HEK293 (cell line): ENCODE measurements at regions not wholly inside any gene's neighbourhood (a gene's known extent, or its start where the extent isn't known, plus 50 kb on each side); places are given as distances from the start of the nearest gene placed in this dataset.

ENCODE experiments used
- CTCF ChIP-seq: fragments of 450-650 bp; formaldehyde crosslinking; IDR thresholded peaks from 2 replicates; pipeline ENCODE4 v1.5.1; 2016; ENCODE audit warnings: missing biosample characterization, missing genetic modification characterization
- ZNF24 ChIP-seq: fragments of 450-650 bp; formaldehyde crosslinking; IDR thresholded peaks from 2 replicates; pipeline ENCODE4 v1.5.1; 2016; ENCODE audit warnings: missing biosample characterization, missing genetic modification characterization
- ZNF501 ChIP-seq: fragments of 450-650 bp; formaldehyde crosslinking; IDR thresholded peaks from 2 replicates; pipeline ENCODE4 v1.5.1; 2016; ENCODE audit warnings: missing biosample characterization, missing genetic modification characterization
- ZNF513 ChIP-seq: fragments of 450-650 bp; IDR thresholded peaks from 2 replicates; pipeline ENCODE4 v1.5.1; 2018; ENCODE audit warnings: missing biosample characterization, missing genetic modification characterization
- ZNF785 ChIP-seq: fragments of 450-650 bp; formaldehyde crosslinking; IDR thresholded peaks from 2 replicates; pipeline ENCODE4 v1.5.1; 2016; ENCODE audit warnings: missing biosample characterization, missing genetic modification characterization

DNA sequence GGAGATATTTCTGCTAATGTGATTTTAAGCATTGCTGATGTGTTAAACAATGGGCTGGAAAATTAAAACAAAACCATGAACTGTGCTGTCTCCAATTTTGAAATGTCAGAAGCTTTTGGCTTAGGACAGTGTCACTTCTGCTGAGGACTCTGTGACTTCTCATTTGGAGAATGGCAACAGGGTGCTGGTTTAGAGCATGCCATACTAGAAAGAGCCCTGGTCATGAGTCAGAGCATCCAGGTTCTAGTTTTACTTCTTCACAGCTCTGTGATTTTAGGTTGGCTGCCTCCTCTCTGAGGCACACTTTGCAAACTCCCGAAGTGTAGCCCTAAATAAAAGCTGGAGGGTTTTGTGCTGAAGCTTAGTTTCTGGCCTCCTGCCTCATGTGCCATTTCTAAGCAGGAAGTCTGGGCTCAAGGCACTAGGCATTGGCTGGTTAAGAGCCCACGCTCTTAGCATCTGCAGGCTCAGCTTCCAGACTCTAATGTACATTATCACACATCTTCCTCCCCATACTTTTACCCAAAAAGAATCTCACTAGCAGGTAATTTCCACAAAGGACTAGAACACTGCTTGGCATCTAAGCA is 193.8 kb downstream of the CNTN3 start:
- TF ChIP-seq ZNF501 (tag by site-specific recombination) (no peak), CTCF (tag by site-specific recombination) (no peak), ZNF24 (tag by site-specific recombination) (no peak), ZNF513 (no peak), ZNF785 (tag by site-specific recombination) (no peak)
